Lower leg skin (tissue), 3 donors: ENCODE measurements at regions not wholly inside any gene's neighbourhood (a gene's known extent, or its start where the extent isn't known, plus 50 kb on each side); places are given as distances from the start of the nearest gene placed in this dataset.

ENCODE experiments used
- POLR2A ChIP-seq, 2 donors: fragments of 450-650 bp; IDR thresholded peaks; one replicate each; pipeline ENCODE4 v1.6.1; 2016 to 2017; ENCODE audit warnings: antibody characterized with exemption in 2 of 2, mild to moderate bottlenecking in 1 of 2, moderate library complexity in 1 of 2
- TF ChIP-seq, protein P1 (sequence below), 3 donors: fragments of 450-650 bp; IDR thresholded peaks; one replicate each; pipeline ENCODE4 v1.5.1; 2016; ENCODE audit warnings: antibody characterized with exemption in 3 of 3, mild to moderate bottlenecking in 3 of 3, moderate library complexity in 2 of 3

DNA sequence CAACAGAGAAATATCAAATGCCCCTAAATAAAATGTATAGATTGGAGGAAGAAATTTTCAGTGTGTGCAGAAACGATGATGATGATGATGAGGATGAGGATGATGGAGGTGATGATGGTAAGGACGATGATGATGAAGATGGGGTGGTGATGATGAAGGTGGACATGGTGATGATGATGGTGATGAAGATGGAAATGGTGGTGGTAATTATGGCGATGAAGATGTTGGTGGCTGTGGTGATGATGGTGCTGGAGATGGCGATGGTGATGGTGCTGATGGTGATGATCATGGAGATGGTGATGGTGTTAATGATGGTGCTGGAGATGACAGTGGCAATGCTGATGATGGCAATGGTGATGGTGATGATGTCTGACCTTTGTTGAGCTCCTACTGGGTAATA lies 141.2 kb downstream of the DHX35 start:
- TF ChIP-seq POLR2A (IDR thresholded peaks at IDR 0.05): no peak
- TF ChIP-seq, protein P1, sequence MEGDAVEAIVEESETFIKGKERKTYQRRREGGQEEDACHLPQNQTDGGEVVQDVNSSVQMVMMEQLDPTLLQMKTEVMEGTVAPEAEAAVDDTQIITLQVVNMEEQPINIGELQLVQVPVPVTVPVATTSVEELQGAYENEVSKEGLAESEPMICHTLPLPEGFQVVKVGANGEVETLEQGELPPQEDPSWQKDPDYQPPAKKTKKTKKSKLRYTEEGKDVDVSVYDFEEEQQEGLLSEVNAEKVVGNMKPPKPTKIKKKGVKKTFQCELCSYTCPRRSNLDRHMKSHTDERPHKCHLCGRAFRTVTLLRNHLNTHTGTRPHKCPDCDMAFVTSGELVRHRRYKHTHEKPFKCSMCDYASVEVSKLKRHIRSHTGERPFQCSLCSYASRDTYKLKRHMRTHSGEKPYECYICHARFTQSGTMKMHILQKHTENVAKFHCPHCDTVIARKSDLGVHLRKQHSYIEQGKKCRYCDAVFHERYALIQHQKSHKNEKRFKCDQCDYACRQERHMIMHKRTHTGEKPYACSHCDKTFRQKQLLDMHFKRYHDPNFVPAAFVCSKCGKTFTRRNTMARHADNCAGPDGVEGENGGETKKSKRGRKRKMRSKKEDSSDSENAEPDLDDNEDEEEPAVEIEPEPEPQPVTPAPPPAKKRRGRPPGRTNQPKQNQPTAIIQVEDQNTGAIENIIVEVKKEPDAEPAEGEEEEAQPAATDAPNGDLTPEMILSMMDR (IDR thresholded peaks at IDR 0.05): peak in 1 of 3 donors; percentile 55
